ENCODE measurements at regions not wholly inside any gene's neighbourhood (a gene's known extent, or its start where the extent isn't known, plus 50 kb on each side); places are given as distances from the start of the nearest gene placed in this dataset.

DNA sequence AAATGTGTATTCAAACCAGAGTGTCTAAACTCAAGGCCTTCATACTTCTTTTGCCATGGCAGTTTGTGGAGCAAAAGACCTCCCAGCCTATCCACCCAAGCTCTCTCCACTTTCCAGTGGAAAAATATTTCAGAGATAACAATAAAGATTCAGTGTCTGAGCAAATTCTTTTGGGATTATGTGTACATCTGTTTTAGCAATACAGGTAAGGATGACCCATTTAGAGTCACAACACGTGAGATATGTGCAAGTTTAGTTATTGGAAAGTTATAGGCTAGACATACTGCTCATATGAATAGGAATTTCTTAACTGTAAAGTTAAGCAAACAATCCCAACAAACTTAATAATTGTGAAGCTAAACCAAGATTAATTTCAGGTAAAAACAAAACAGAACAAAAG, 174.5 kb upstream of the LRIG1 start:
- TF ChIP-seq EZH2 (IDR thresholded peaks at IDR 0.05) (no peak), POLR2AphosphoS5 (IDR thresholded peaks at IDR 0.05; ENCODE audit: borderline replicate concordance, low read depth, low read length) (no peak)

Measured in SK-N-MC (cell line).